H1 (cell line): ENCODE measurements at regions not wholly inside any gene's neighbourhood (a gene's known extent, or its start where the extent isn't known, plus 50 kb on each side); places are given as distances from the start of the nearest gene placed in this dataset.

Source experiments
- HDAC6 ChIP-seq: IDR thresholded peaks from one replicate; pipeline ENCODE4 v1.7.1; 2012; ENCODE audit warnings: low read depth, mild to moderate bottlenecking, inconsistent platforms, low read length, moderate library complexity
- KDM1A ChIP-seq: fragments of 200-600, 300-600 bp; sonication (generic); IDR thresholded peaks from 2 replicates; pipeline ENCODE4 v1.7.1; 2016; ENCODE audit warnings: mild to moderate bottlenecking, low read length, borderline replicate concordance

DNA sequence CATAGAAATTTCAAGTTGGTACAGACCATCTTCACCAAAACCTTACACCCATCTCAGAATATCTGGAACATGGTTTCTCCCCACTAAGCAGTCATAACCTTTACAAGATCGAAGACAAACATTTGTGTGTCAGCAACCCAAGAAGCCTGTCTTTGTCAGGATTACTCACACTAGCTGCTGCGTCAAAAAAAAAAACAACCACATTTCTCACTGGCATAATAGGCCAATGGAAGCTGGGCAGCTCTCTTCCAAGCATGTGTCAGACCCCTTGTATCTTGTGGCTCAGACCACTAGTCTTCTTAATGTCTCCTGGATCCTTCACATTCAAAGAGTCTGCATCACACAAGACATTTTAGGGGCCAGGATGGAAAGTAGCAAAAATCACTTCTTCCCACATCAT lies 266.9 kb upstream of the IGF1R start:
- TF ChIP-seq HDAC6 (no peak), KDM1A (no peak)
